ENCODE measurements at regions not wholly inside any gene's neighbourhood (a gene's known extent, or its start where the extent isn't known, plus 50 kb on each side); places are given as distances from the start of the nearest gene placed in this dataset.
"Not testable (repeated sequence)": the region's sequence is repeated elsewhere in the genome, so short reads cannot be mapped to it uniquely, and the experiment has no call there.

DNA sequence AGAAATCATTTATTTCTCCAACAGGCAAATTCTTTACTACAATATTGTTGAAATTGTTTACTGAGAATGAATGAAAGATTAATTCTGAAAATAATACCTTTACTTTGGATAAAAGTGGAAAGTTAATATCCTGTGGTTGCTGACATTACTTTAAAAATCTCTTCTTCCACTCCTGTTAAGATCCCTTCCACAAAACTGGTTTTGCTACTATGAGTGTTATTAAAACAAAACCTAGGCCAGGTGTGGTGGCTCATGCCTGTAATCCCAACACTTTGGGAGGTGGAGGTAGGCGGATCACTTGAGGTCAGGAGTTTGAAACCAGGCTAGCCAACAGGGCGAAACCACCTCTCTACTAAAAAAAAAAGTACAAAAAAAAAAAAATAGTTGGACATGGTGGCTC is 123.9 kb upstream of the CCDC150 start:
- Histone ChIP-seq H3K4me1 (no peaks in the 10 kb centered on the region), H3K27ac (no peak overlapping the region)
- no peaks in the 10 kb centered on the region for H3K27me3 Mint-ChIP-seq (ENCODE audit: insufficient read depth, low read depth)

DNA sequence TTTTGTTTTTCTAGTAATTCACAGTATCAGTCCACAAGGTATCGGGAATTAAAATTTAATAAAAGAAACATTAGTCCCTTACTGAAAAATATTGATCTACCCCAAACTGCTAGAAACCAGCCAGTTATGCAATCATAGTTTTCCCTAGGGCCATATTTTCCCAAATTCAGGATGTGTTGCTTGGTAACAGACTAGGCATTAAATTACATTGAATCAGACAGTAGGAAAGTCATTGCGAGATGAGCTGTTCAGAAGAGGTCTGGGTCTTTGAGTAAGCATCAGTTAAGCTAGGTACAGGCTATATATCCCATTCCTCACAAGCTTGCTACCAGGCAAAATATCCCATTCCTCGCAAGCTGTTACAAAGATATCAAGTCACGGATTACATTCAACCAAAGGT is 123.0 kb upstream of the CCDC150 start:
- no peak overlapping the region for H2AFZ ChIP-seq (replicated peaks)
- no peaks in the 10 kb centered on the region for H3K27me3 Mint-ChIP-seq (ENCODE audit: insufficient read depth, low read depth)
- H4K20me1 ChIP-seq (ENCODE audit: low read depth): no peaks in the 10 kb centered on the region
- no peak overlapping the region for H3K27ac Mint-ChIP-seq
- H3F3A ChIP-seq (ENCODE audit: low read depth): no peaks in the 10 kb centered on the region
- H3K27ac ChIP-seq: no peak overlapping the region
- H3K4me2 ChIP-seq: no peak overlapping the region
- H3K36me3 Mint-ChIP-seq: no peaks in the 10 kb centered on the region
- H3K79me2 ChIP-seq (ENCODE audit: low read depth): no peaks in the 10 kb centered on the region
- H3K36me3 ChIP-seq: no peaks in the 10 kb centered on the region
- no peak for DNase-seq (ENCODE audit: low spot score)
- H3K9me3 Mint-ChIP-seq: no peaks in the 10 kb centered on the region
- H3K4me1 ChIP-seq: no peaks in the 10 kb centered on the region
- TF ChIP-seq EZH2 (IDR thresholded peaks at IDR 0.05) (no peak), EZH2phosphoT487 (IDR thresholded peaks at IDR 0.05) (no peak), CTCF (IDR thresholded peaks at IDR 0.05) (no peak)
- no peaks in the 10 kb centered on the region for H3K27me3 ChIP-seq
- H3K4me1 Mint-ChIP-seq: peaks cover 5% of the 10 kb centered on the region
- no peaks in the 10 kb centered on the region for H3K9me3 ChIP-seq (ENCODE audit: low read depth)
- no peak overlapping the region for H3K4me3 ChIP-seq
- no peak overlapping the region for H3K9ac ChIP-seq
- no peak overlapping the region for H3K4me3 Mint-ChIP-seq

More for the DNA sequence above, 123.9 kb upstream of the CCDC150 start:
- Mint-ChIP-seq H3K4me3 (no peak overlapping the region), H3K9me3 (no peaks in the 10 kb centered on the region), H3K27ac (peak overlapping the region; percentile 83), H3K36me3 (no peaks in the 10 kb centered on the region), H3K4me1 (peaks cover 6% of the 10 kb centered on the region)
- H2AFZ ChIP-seq (replicated peaks): no peak overlapping the region
- H3K4me3 ChIP-seq: no peak overlapping the region
- H3K9ac ChIP-seq: no peak overlapping the region
- H4K20me1 ChIP-seq (ENCODE audit: low read depth): no peaks in the 10 kb centered on the region
- no peaks in the 10 kb centered on the region for H3F3A ChIP-seq (ENCODE audit: low read depth)
- no peaks in the 10 kb centered on the region for H3K36me3 ChIP-seq
- no peak for DNase-seq (ENCODE audit: low spot score)
- no peaks in the 10 kb centered on the region for H3K9me3 ChIP-seq (ENCODE audit: low read depth)
- H3K4me2 ChIP-seq: no peak overlapping the region
- no peaks in the 10 kb centered on the region for H3K27me3 ChIP-seq
- TF ChIP-seq CTCF (IDR thresholded peaks at IDR 0.05) (no peak), EZH2 (IDR thresholded peaks at IDR 0.05) (no peak), EZH2phosphoT487 (IDR thresholded peaks at IDR 0.05) (no peak)
- no peaks in the 10 kb centered on the region for H3K79me2 ChIP-seq (ENCODE audit: low read depth)

- TF ChIP-seq EZH2phosphoT487 (IDR thresholded peaks at IDR 0.05): no peak
- TF ChIP-seq CTCF (IDR thresholded peaks at IDR 0.05): no peak
- no peak for TF ChIP-seq EZH2 (IDR thresholded peaks at IDR 0.05)
- Histone ChIP-seq H3F3A (ENCODE audit: low read depth) (no peaks in the 10 kb centered on the region), H3K4me1 (no peaks in the 10 kb centered on the region), H3K27ac (no peak overlapping the region), H3K36me3 (no peaks in the 10 kb centered on the region), H3K79me2 (ENCODE audit: low read depth) (no peaks in the 10 kb centered on the region), H3K27me3 (no peaks in the 10 kb centered on the region), H2AFZ (replicated peaks) (no peak overlapping the region), H4K20me1 (ENCODE audit: low read depth) (no peaks in the 10 kb centered on the region), H3K4me2 (no peak overlapping the region), H3K9me3 (ENCODE audit: low read depth) (no peaks in the 10 kb centered on the region), H3K4me3 (no peak overlapping the region), H3K9ac (no peak overlapping the region)
- Mint-ChIP-seq H3K36me3 (no peaks in the 10 kb centered on the region), H3K27ac (no peak overlapping the region), H3K27me3 (ENCODE audit: insufficient read depth, low read depth) (no peaks in the 10 kb centered on the region), H3K9me3 (no peaks in the 10 kb centered on the region), H3K4me1 (no peaks in the 10 kb centered on the region), H3K4me3 (no peak overlapping the region)
- no peak for DNase-seq (ENCODE audit: low spot score)
These were observed 118.9 kb upstream of the CCDC150 start for GRCh38 chr2:196520605-196521004.

DNA sequence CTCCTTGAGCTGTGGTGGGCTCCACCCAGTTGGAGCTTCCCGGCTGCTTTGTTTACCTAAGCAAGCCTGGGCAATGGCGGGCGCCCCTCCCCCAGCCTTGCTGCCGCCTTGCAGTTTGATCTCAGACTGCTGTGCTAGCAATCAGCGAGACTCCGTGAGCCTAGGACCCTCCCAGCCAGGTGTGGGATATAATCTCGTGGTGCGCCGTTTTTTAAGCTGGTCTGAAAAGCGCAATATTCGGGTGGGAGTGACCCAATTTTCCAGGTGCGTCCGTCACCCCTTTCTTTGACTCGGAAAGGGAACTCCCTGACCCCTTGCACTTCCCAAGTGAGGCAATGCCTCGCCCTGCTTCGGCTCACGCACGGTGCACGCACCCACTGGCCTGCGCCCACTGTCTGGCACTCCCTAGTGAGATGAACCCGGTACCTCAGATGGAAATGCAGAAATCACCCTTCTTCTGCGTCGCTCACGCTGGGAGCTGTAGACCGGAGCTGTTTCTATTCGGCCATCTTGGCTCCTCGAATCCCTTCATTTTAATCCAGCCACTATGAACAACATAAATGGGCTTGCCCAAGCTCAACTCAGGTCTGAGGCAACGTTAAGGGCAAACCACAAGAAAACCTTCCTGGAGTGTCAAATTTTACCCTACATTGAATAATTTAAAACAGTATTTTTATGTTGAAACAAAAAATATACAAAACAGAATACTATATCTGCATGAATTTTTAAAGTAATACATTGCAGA is 112.4 kb upstream of the CCDC150 start:
- not testable (repeated sequence) for H3K9me3 Mint-ChIP-seq; H3K36me3 Mint-ChIP-seq; H3K79me2 ChIP-seq (ENCODE audit: low read depth); H3F3A ChIP-seq (ENCODE audit: low read depth); H3K4me3 ChIP-seq; H3K27ac ChIP-seq; H3K27me3 Mint-ChIP-seq (ENCODE audit: insufficient read depth, low read depth); H2AFZ ChIP-seq (replicated peaks); DNase-seq (ENCODE audit: low spot score); H3K36me3 ChIP-seq; H3K4me2 ChIP-seq; H3K4me1 Mint-ChIP-seq; H3K27ac Mint-ChIP-seq; H3K9me3 ChIP-seq (ENCODE audit: low read depth); H4K20me1 ChIP-seq (ENCODE audit: low read depth); H3K4me3 Mint-ChIP-seq; H3K27me3 ChIP-seq; H3K9ac ChIP-seq
- H3K4me1 ChIP-seq: peaks cover 13% of the 10 kb centered on the region
